H1 (cell line): ENCODE measurements at regions not wholly inside any gene's neighbourhood (a gene's known extent, or its start where the extent isn't known, plus 50 kb on each side); places are given as distances from the start of the nearest gene placed in this dataset.
A peak's percentile ranks its signal among the peaks of the same experiment; 100 is the strongest.

ENCODE experiments used
- CTCF ChIA-PET: fragments of 300-600 bp; sonication (Branson Sonifier 250); formaldehyde crosslinking; loops from one replicate; lab custom pipeline; 2021; ENCODE audit not compliant: partially characterized antibody; lab: Charles Lee
- POLR2A ChIA-PET: fragments of 300-600 bp; sonication (Branson Sonifier 250); formaldehyde crosslinking; loops from one replicate; lab custom pipeline; 2021; ENCODE audit warnings: inconsistent platforms; ENCODE audit not compliant: partially characterized antibody; lab: Charles Lee
- DNase-seq, 2 experiments: peaks; one replicate each; pipeline versions ENCODE4 v3.0.0 to v3.0.0-alpha.2; 2010 to 2022; ENCODE audit warnings: low spot score in 2 of 2, low read depth in 1 of 2, mixed read lengths in 1 of 2
- FAIRE-seq: peaks from 2 replicates; lab custom pipeline; 2011; peaks lifted over from hg19 to GRCh38; lab: Jason Lieb, UNC
- H2AFZ ChIP-seq: 2 replicates; pipeline ENCODE4 v1.8.1; 2012; ENCODE audit warnings: low read length, inconsistent platforms
- H2AK5ac ChIP-seq: 2 replicates; pipeline ENCODE4 v1.6.1; 2013; ENCODE audit warnings: low read depth, low read length
- H2BK120ac ChIP-seq: replicated peaks from 2 replicates; pipeline ENCODE3; 2013; ENCODE audit warnings: low read depth, low read length, inconsistent platforms
- H2BK12ac ChIP-seq: 2 replicates; pipeline ENCODE4 v1.6.1; 2013; ENCODE audit warnings: low read depth, low read length
- H2BK15ac ChIP-seq: 2 replicates; pipeline ENCODE4 v1.6.1; 2013; ENCODE audit warnings: low read length
- H2BK20ac ChIP-seq: 2 replicates; pipeline ENCODE4 v1.6.1; 2013; ENCODE audit warnings: low read length
- H2BK5ac ChIP-seq: 2 replicates; pipeline ENCODE4 v1.6.1; 2013; ENCODE audit warnings: low read depth, low read length
- H3K14ac ChIP-seq: 2 replicates; pipeline ENCODE4 v1.6.1; 2013; ENCODE audit warnings: inconsistent platforms; ENCODE audit not compliant: insufficient read length
- H3K18ac ChIP-seq: 2 replicates; pipeline ENCODE4 v1.6.1; 2013; ENCODE audit warnings: low read length; ENCODE audit errors: extremely low read depth
- H3K23ac ChIP-seq: 2 replicates; pipeline ENCODE4 v1.6.1; 2013; ENCODE audit warnings: inconsistent platforms; ENCODE audit not compliant: insufficient read length
- H3K23me2 ChIP-seq: 2 replicates; pipeline ENCODE4 v1.6.1; 2013; ENCODE audit warnings: low read depth, low read length
- H3K27ac ChIP-seq: 2 replicates; pipeline ENCODE4 v1.6.1; 2011; ENCODE audit warnings: low read depth, low read length, inconsistent platforms
- H3K27me3 ChIP-seq, 4 experiments: replicated peaks in 1 of 4; 1 replicate in 1 of 4; 2 replicates in 3 of 4; pipeline versions ENCODE4 v1.6.1 to v1.8.1; 2011 to 2013; ENCODE audit warnings: low read length in 3 of 4, mild to moderate bottlenecking in 3 of 4, inconsistent platforms in 2 of 4, mixed read lengths in 2 of 4, moderate library complexity in 1 of 4; ENCODE audit not compliant: control insufficient read depth in 3 of 4, insufficient read depth in 3 of 4; ENCODE audit errors: extremely low read depth in 1 of 4
- H3K36me3 ChIP-seq, 4 experiments: 2 replicates each; pipeline versions ENCODE4 v1.6.1 to v1.8.1; 2011 to 2013; ENCODE audit warnings: mild to moderate bottlenecking in 4 of 4, low read length in 3 of 4, moderate library complexity in 2 of 4, control low read depth in 1 of 4, inconsistent platforms in 1 of 4; ENCODE audit not compliant: insufficient read depth in 4 of 4, control insufficient read depth in 2 of 4
- H3K4ac ChIP-seq: replicated peaks from 2 replicates; pipeline ENCODE3; 2013; ENCODE audit warnings: low read length, low read depth, mixed read lengths, inconsistent platforms; ENCODE audit not compliant: insufficient read length
- H3K4me1 ChIP-seq, 4 experiments: replicated peaks in 1 of 4; 1 replicate in 1 of 4; 2 replicates in 3 of 4; pipeline versions ENCODE4 v1.6.1 to v1.8.1; 2011 to 2013; ENCODE audit warnings: low read length in 3 of 4, inconsistent platforms in 2 of 4, mixed read lengths in 1 of 4; ENCODE audit not compliant: insufficient read depth in 4 of 4, control insufficient read depth in 3 of 4
- H3K4me2 ChIP-seq, 2 experiments: 2 replicates each; pipeline versions ENCODE4 v1.6.1 to v1.8.1; 2011 to 2013; ENCODE audit warnings: low read depth in 2 of 2, low read length in 2 of 2, control low read depth in 1 of 2, inconsistent platforms in 1 of 2, mild to moderate bottlenecking in 1 of 2; ENCODE audit not compliant: insufficient read depth in 1 of 2
- H3K4me3 ChIP-seq, 4 experiments: fragments of 200-600, 300-600 bp in 1 of 4; sonication (generic), shearing (Covaris generic), sonication (Bioruptor Twin) in 1 of 4; 2 replicates each; pipeline versions ENCODE4 v1.5.1 to v1.8.1; 2011 to 2016; ENCODE audit warnings: low read length in 4 of 4, low read depth in 3 of 4, control low read depth in 2 of 4, inconsistent platforms in 2 of 4, mild to moderate bottlenecking in 2 of 4, mixed read lengths in 1 of 4, moderate library complexity in 1 of 4; ENCODE audit not compliant: insufficient read depth in 2 of 4; ENCODE audit errors: extremely low read depth in 1 of 4
- H3K56ac ChIP-seq: replicated peaks from 2 replicates; pipeline ENCODE3; 2013; ENCODE audit warnings: low read depth, mild to moderate bottlenecking, mixed read lengths, low read length, inconsistent platforms; ENCODE audit not compliant: insufficient read length
- H3K79me1 ChIP-seq: 2 replicates; pipeline ENCODE4 v1.6.1; 2013; ENCODE audit warnings: low read depth, low read length, control low read depth
- H3K79me2 ChIP-seq, 2 experiments: 2 replicates each; pipeline versions ENCODE4 v1.6.1 to v1.8.1; 2012 to 2013; ENCODE audit warnings: low read length in 2 of 2, mild to moderate bottlenecking in 2 of 2, inconsistent platforms in 1 of 2; ENCODE audit not compliant: insufficient read depth in 2 of 2, control insufficient read depth in 1 of 2
- H3K9ac ChIP-seq, 4 experiments: replicated peaks in 1 of 4; 1 replicate in 1 of 4; 2 replicates in 3 of 4; pipeline versions ENCODE4 v1.6.1 to v1.8.1; 2011 to 2013; ENCODE audit warnings: low read depth in 3 of 4, low read length in 3 of 4, control low read depth in 2 of 4, mild to moderate bottlenecking in 2 of 4, moderate library complexity in 2 of 4, inconsistent platforms in 1 of 4; ENCODE audit errors: extremely low read depth in 1 of 4
- H3K9me3 ChIP-seq, 2 experiments: 2 replicates each; pipeline versions ENCODE4 v1.6.1 to v1.8.1; 2012 to 2013; ENCODE audit warnings: mild to moderate bottlenecking in 2 of 2, moderate library complexity in 2 of 2, control low read depth in 1 of 2, inconsistent platforms in 1 of 2, low read depth in 1 of 2, low read length in 1 of 2, mixed read lengths in 1 of 2; ENCODE audit not compliant: insufficient read depth in 2 of 2
- H4K20me1 ChIP-seq, 2 experiments: replicated peaks in 1 of 2; 2 replicates each; pipeline versions ENCODE3 to v1.8.1; 2011 to 2013; ENCODE audit warnings: inconsistent platforms in 2 of 2, low read length in 2 of 2, mild to moderate bottlenecking in 1 of 2; ENCODE audit not compliant: insufficient read depth in 2 of 2, control insufficient read depth in 1 of 2
- H4K5ac ChIP-seq: 2 replicates; pipeline ENCODE4 v1.6.1; 2013; ENCODE audit warnings: low read length, low read depth, mixed read lengths, inconsistent platforms; ENCODE audit not compliant: insufficient read length
- H4K8ac ChIP-seq: 2 replicates; pipeline ENCODE4 v1.8.0; 2013; ENCODE audit warnings: mild to moderate bottlenecking, moderate library complexity, low read length, inconsistent platforms; ENCODE audit not compliant: insufficient read depth; ENCODE audit errors: extremely low read depth
- H4K91ac ChIP-seq: replicated peaks from 2 replicates; pipeline ENCODE3; 2013; ENCODE audit warnings: low read length, mixed read lengths, inconsistent platforms; ENCODE audit not compliant: insufficient read length
- ATF3 ChIP-seq: IDR thresholded peaks from 2 replicates; pipeline ENCODE4 v1.6.1; 2011; ENCODE audit warnings: low read depth, mild to moderate bottlenecking, low read length; ENCODE audit not compliant: insufficient read depth
- BCL11A ChIP-seq, 2 experiments: IDR thresholded peaks; one replicate each; pipeline ENCODE4 v1.6.1; 2011; ENCODE audit warnings: low read depth in 2 of 2, low read length in 2 of 2, mild to moderate bottlenecking in 2 of 2
- CTBP2 ChIP-seq: IDR thresholded peaks from 2 replicates; pipeline ENCODE4 v1.7.0; 2011; ENCODE audit warnings: borderline replicate concordance, mild to moderate bottlenecking, moderate library complexity, mixed read lengths, low read length; ENCODE audit not compliant: insufficient read depth, insufficient read length
- EZH2 ChIP-seq: fragments of 200-600 bp; sonication (generic); IDR thresholded peaks from 2 replicates; pipeline ENCODE4 v1.7.1; 2012; ENCODE audit warnings: low read depth, mild to moderate bottlenecking, moderate library complexity, low read length, inconsistent platforms; ENCODE audit not compliant: severe bottlenecking
- FOSL1 ChIP-seq: IDR thresholded peaks from 2 replicates; pipeline ENCODE4 v1.6.1; 2011; ENCODE audit warnings: mild to moderate bottlenecking, low read depth, low read length, moderate library complexity; ENCODE audit not compliant: insufficient read depth
- GTF2F1 ChIP-seq: IDR thresholded peaks from 2 replicates; pipeline ENCODE4 v1.6.1; 2012; ENCODE audit warnings: low read depth, low read length, improper control_type of control experiment, borderline replicate concordance
- HDAC6 ChIP-seq: IDR thresholded peaks from one replicate; pipeline ENCODE4 v1.7.1; 2012; ENCODE audit warnings: low read depth, mild to moderate bottlenecking, inconsistent platforms, low read length, moderate library complexity
- POLR2AphosphoS5 ChIP-seq: IDR thresholded peaks from 2 replicates; pipeline ENCODE4 v1.6.1; 2011; ENCODE audit warnings: low read depth, low read length
- POU5F1 ChIP-seq: IDR thresholded peaks from 2 replicates; pipeline ENCODE4 v1.6.1; 2011; ENCODE audit warnings: low read depth, mild to moderate bottlenecking, low read length, moderate library complexity
- TAF1 ChIP-seq: IDR thresholded peaks from 2 replicates; pipeline ENCODE4 v1.6.1; 2011; ENCODE audit warnings: mild to moderate bottlenecking, low read depth, low read length
- TBP ChIP-seq: IDR thresholded peaks from 2 replicates; pipeline ENCODE4 v1.6.1; 2011; ENCODE audit warnings: low read depth, low read length, improper control_type of control experiment
- USF2 ChIP-seq: IDR thresholded peaks from 2 replicates; pipeline ENCODE4 v1.6.1; 2011; ENCODE audit warnings: low read length, improper control_type of control experiment
- WGBS, 2 experiments: shearing (Covaris generic) in 1 of 2; methylation state at CpG; one replicate each; pipeline versions ENCODE4 v1.1.6 to v1.1.7; 2013 to 2015; ENCODE audit warnings: low lambda C conversion rate in 2 of 2, mixed read lengths in 2 of 2, inconsistent platforms in 1 of 2, low coverage in 1 of 2, missing lambda C conversion rate in 1 of 2; ENCODE audit not compliant: insufficient replicate concordance in 2 of 2, insufficient coverage in 1 of 2, insufficient read length in 1 of 2; ENCODE audit errors: extremely low coverage in 1 of 2, missing lambda C conversion rate in 1 of 2; 5-methylcytosine and 5-hydroxymethylcytosine counted together

GRCh38 chr18:2091937-2092336, 479.4 kb downstream of the METTL4 start:
- no peak overlapping the region for H3K56ac ChIP-seq

More at GRCh38 chr18:2091937-2092336, 479.4 kb downstream of the METTL4 start:
- 67% methylated on average over 3 of the region's 3 CpGs; no CpG with 5 or more reads in 1 of the 2 experiments for WGBS, 2 experiments
- Histone ChIP-seq H3K4me2 (0 out of 4 replicates have a peak overlapping the region, but pooled peaks of 1 of the 2 experiments have one; percentile 16), H3K27ac (no peak overlapping the region), H3K27me3 (no peaks in the 10 kb centered on the region), H2BK15ac (no peak overlapping the region), H3K36me3 (no peaks in the 10 kb centered on the region), H3K4ac (no peak overlapping the region), H3K9me3 (no peaks in the 10 kb centered on the region), H2BK120ac (no peak overlapping the region), H3K79me1 (no peaks in the 10 kb centered on the region), H4K20me1 (no peaks in the 10 kb centered on the region), H3K23me2 (no peaks in the 10 kb centered on the region; the same call in 1 of the 2 replicates), H2BK5ac (no peak overlapping the region), H2BK12ac (no peak overlapping the region), H4K8ac (no peak overlapping the region), H3K23ac (no peak overlapping the region), H4K5ac (no peak overlapping the region), H2AFZ (peak overlapping the region; percentile 89; the same call in 1 of the 2 replicates), H4K91ac (no peak overlapping the region), H3K4me3 (no peak overlapping the region), H3K18ac (no peak overlapping the region), H3K9ac (no peak overlapping the region), H2AK5ac (no peak overlapping the region), H3K4me1 (peaks cover 0 to 4% (median 2%) of the 10 kb centered on the region in 4 experiments; a peak in 3 of 7 replicates), H3K14ac (no peak overlapping the region), H3K79me2 (no peaks in the 10 kb centered on the region), H2BK20ac (no peak overlapping the region)
- DNase-seq (no peak), FAIRE-seq (peak; percentile 77)
- TF ChIP-seq POU5F1 (no peak), FOSL1 (no peak), BCL11A (IDR thresholded peaks at IDR 0.05; ENCODE audit: low read depth in 2 of 2, low read length in 2 of 2) (no peak), CTBP2 (no peak), POLR2AphosphoS5 (no peak), TAF1 (no peak), GTF2F1 (no peak), EZH2 (no peak), ATF3 (no peak), HDAC6 (no peak), TBP (no peak), USF2 (no peak)
- CTCF ChIA-PET: interaction anchor here (0.8 to 1.0 kb wide), 2 partner anchors 13 to 246 kb away, joined by 3 to 6 read pairs; no protein-coding TSS in a partner anchor
- POLR2A ChIA-PET: no interaction called here
